Vagina (tissue), 2 donors: ENCODE measurements at regions not wholly inside any gene's neighbourhood (a gene's known extent, or its start where the extent isn't known, plus 50 kb on each side); places are given as distances from the start of the nearest gene placed in this dataset.

ENCODE experiments used
- DNase-seq, 2 donors: peaks; one replicate each; pipeline ENCODE4 v3.0.0-alpha.2; 2017; ENCODE audit errors: extremely low spot score in 2 of 2
- H3K27ac ChIP-seq: fragments of 200-600 bp; sonication (generic); one replicate; pipeline ENCODE4 v1.5.1; 2019
- H3K27me3 ChIP-seq: fragments of 200-600 bp; sonication (generic); one replicate; pipeline ENCODE4 v1.5.1; 2019
- H3K36me3 ChIP-seq, 2 donors: fragments of 200-600 bp; sonication (generic); one replicate each; pipeline ENCODE4 v1.5.1; 2017 to 2019
- H3K4me1 ChIP-seq: fragments of 200-600 bp; sonication (generic); one replicate; pipeline ENCODE4 v1.5.1; 2019
- H3K4me3 ChIP-seq, 2 donors: fragments of 200-600 bp; sonication (generic); 1 replicate in 1 of 2; 2 replicates in 1 of 2; pipeline ENCODE4 v1.5.1; 2016 to 2019
- H3K9me3 ChIP-seq: fragments of 200-600 bp; sonication (generic); one replicate; pipeline ENCODE4 v1.5.1; 2019
- POLR2A ChIP-seq, 2 donors: fragments of 450-650 bp; IDR thresholded peaks; one replicate each; pipeline ENCODE4 v1.6.1; 2017; ENCODE audit warnings: antibody characterized with exemption in 2 of 2, mild to moderate bottlenecking in 2 of 2, moderate library complexity in 2 of 2
- POLR2AphosphoS5 ChIP-seq, 2 donors: sonication (generic); formaldehyde crosslinking; IDR thresholded peaks; one replicate each; pipeline ENCODE4 v1.9.0; 2017; ENCODE audit warnings: antibody characterized with exemption in 2 of 2, mild to moderate bottlenecking in 2 of 2, low read depth in 1 of 2; ENCODE audit not compliant: insufficient read depth in 1 of 2
- intact Hi-C: fragments of 100-400 bp; cut with DNase I; formaldehyde crosslinking; loops from one replicate; pipeline ENCODE4 v1.15.1; 2023
- TF ChIP-seq, protein P1 (sequence below), 3 experiments: fragments of 450-650 bp in 2 of 3; fragments of 200-600 bp in 1 of 3; sonication (generic) in 1 of 3; IDR thresholded peaks; one replicate each; pipeline ENCODE4 v1.5.1; 2017 to 2019; ENCODE audit warnings: antibody characterized with exemption in 3 of 3, mild to moderate bottlenecking in 2 of 3, moderate library complexity in 2 of 3

GRCh38 chr12:126019385-126019784 lies 954.1 kb downstream of the AACS start:
- Histone ChIP-seq H3K9me3 (no peaks in the 10 kb centered on the region), H3K4me1 (no peaks in the 10 kb centered on the region), H3K27ac (no peak overlapping the region), H3K4me3 (no peak overlapping the region), H3K27me3 (no peaks in the 10 kb centered on the region), H3K36me3 (no peaks in the 10 kb centered on the region)
- TF ChIP-seq, protein P1, sequence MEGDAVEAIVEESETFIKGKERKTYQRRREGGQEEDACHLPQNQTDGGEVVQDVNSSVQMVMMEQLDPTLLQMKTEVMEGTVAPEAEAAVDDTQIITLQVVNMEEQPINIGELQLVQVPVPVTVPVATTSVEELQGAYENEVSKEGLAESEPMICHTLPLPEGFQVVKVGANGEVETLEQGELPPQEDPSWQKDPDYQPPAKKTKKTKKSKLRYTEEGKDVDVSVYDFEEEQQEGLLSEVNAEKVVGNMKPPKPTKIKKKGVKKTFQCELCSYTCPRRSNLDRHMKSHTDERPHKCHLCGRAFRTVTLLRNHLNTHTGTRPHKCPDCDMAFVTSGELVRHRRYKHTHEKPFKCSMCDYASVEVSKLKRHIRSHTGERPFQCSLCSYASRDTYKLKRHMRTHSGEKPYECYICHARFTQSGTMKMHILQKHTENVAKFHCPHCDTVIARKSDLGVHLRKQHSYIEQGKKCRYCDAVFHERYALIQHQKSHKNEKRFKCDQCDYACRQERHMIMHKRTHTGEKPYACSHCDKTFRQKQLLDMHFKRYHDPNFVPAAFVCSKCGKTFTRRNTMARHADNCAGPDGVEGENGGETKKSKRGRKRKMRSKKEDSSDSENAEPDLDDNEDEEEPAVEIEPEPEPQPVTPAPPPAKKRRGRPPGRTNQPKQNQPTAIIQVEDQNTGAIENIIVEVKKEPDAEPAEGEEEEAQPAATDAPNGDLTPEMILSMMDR (IDR thresholded peaks at IDR 0.05), result no peak
- TF ChIP-seq POLR2AphosphoS5 (IDR thresholded peaks at IDR 0.05; ENCODE audit: insufficient read depth in 1 of 2, low read depth in 1 of 2), result no peak
- TF ChIP-seq POLR2A (IDR thresholded peaks at IDR 0.05), result no peak
- intact Hi-C loops, result no loop called here
- DNase-seq, result no peak

DNA sequence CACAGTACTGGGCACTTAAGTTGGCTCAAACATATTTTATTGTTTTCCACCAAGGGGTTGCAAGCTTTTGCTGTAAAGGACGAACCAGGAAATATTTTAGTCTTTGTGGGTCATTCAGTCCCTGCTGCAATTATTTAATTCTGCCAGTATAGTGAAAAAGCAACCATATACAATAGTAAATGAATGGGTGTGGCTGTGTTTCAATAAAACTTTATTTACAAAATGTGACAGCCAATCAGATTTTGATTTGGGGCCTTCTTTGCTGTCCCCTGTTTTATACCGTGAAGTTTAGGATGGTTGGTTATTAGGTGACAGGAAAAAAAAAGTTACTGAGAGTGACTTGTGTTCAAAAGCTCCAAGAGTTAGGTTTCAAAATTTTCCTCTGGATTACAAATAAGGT lies 956.4 kb downstream of the AACS start:
- intact Hi-C loops, result no loop called here

DNA sequence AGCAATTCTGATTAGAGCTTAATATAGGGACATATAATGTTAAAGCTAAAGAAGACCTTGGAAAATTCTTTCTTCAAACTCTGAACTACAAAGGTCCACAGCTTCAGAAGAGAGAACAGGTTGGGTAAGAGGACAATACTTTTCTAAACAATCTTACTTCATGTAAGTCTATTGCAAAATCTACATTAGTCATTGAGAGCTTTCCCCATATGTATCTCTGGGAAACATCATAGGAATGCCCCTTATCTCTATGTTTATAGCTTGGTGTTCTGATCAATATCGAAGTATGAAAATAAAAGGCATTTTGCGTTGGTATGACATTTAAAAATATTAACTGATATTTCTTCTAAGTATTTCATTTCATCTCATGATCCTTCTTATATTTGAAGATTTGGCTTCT lies 962.6 kb downstream of the AACS start:
- TF ChIP-seq, protein P1 (IDR thresholded peaks at IDR 0.05), result no peak
- TF ChIP-seq POLR2AphosphoS5 (IDR thresholded peaks at IDR 0.05; ENCODE audit: insufficient read depth in 1 of 2, low read depth in 1 of 2), result no peak
- TF ChIP-seq POLR2A (IDR thresholded peaks at IDR 0.05), result no peak
- no peaks in the 10 kb centered on the region for H3K9me3 ChIP-seq
- H3K4me3 ChIP-seq, result no peak overlapping the region
- DNase-seq, result no peak
- H3K36me3 ChIP-seq, result no peaks in the 10 kb centered on the region
- intact Hi-C loops, result no loop called here
- no peak overlapping the region for H3K27ac ChIP-seq
- no peaks in the 10 kb centered on the region for H3K4me1 ChIP-seq
- H3K27me3 ChIP-seq, result no peaks in the 10 kb centered on the region

More for the DNA sequence above, 956.4 kb downstream of the AACS start:
- no peaks in the 10 kb centered on the region for H3K27me3 ChIP-seq
- H3K4me3 ChIP-seq, result no peak overlapping the region
- H3K4me1 ChIP-seq, result no peaks in the 10 kb centered on the region
- no peak overlapping the region for H3K27ac ChIP-seq
- no peaks in the 10 kb centered on the region for H3K9me3 ChIP-seq
- DNase-seq, result no peak
- no peaks in the 10 kb centered on the region for H3K36me3 ChIP-seq
- no peak for TF ChIP-seq POLR2AphosphoS5 (IDR thresholded peaks at IDR 0.05; ENCODE audit: insufficient read depth in 1 of 2, low read depth in 1 of 2)
- TF ChIP-seq, protein P1 (IDR thresholded peaks at IDR 0.05), result no peak
- TF ChIP-seq POLR2A (IDR thresholded peaks at IDR 0.05), result no peak

- Histone ChIP-seq H3K4me1 (no peaks in the 10 kb centered on the region), H3K4me3 (no peak overlapping the region), H3K36me3 (no peaks in the 10 kb centered on the region), H3K27me3 (no peaks in the 10 kb centered on the region), H3K27ac (no peak overlapping the region), H3K9me3 (no peaks in the 10 kb centered on the region)
- no peak for DNase-seq
- no peak for TF ChIP-seq POLR2AphosphoS5 (IDR thresholded peaks at IDR 0.05; ENCODE audit: insufficient read depth in 1 of 2, low read depth in 1 of 2)
- intact Hi-C loops, result no loop called here
These were observed 965.3 kb downstream of the AACS start for GRCh38 chr12:126030573-126030972.

DNA sequence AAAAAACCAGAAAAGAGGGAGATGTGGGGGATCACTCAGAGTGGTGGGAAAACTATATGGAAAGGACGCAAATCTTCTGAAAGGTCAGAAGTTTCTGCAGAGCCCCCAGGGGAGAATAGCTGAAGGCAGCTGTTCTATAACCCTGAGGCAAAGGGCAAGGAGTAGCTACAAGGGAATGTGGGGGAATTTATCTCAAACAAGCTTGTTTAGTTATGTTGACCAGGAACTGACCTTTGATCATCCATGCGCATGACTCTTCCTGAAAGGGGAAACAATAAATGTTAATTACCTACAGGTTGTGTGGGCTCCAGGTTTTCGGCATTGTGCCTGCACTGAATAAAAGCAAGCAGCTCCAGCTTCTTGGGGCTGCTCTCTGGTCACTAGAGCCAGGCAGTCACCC lies 968.5 kb downstream of the AACS start:
- Histone ChIP-seq H3K36me3 (no peaks in the 10 kb centered on the region), H3K27me3 (no peaks in the 10 kb centered on the region), H3K9me3 (no peaks in the 10 kb centered on the region), H3K4me1 (no peaks in the 10 kb centered on the region), H3K27ac (no peak overlapping the region), H3K4me3 (no peak overlapping the region)
- intact Hi-C loops, result no loop called here
- no peak for DNase-seq
- TF ChIP-seq POLR2A (IDR thresholded peaks at IDR 0.05), result no peak
- TF ChIP-seq, protein P1 (IDR thresholded peaks at IDR 0.05), result no peak

GRCh38 chr12:126036348-126036747 lies 971.1 kb downstream of the AACS start:
- no peaks in the 10 kb centered on the region for H3K4me1 ChIP-seq
- no peak overlapping the region for H3K27ac ChIP-seq
- no peaks in the 10 kb centered on the region for H3K27me3 ChIP-seq
- H3K4me3 ChIP-seq, result no peak overlapping the region
- no peaks in the 10 kb centered on the region for H3K9me3 ChIP-seq
- intact Hi-C loops, result no loop called here
- TF ChIP-seq POLR2AphosphoS5 (IDR thresholded peaks at IDR 0.05; ENCODE audit: insufficient read depth in 1 of 2, low read depth in 1 of 2) (no peak), POLR2A (IDR thresholded peaks at IDR 0.05) (no peak)
- TF ChIP-seq, protein P1 (IDR thresholded peaks at IDR 0.05), result no peak
- H3K36me3 ChIP-seq, result no peaks in the 10 kb centered on the region
- DNase-seq, result no peak
